ENCODE measurements at regions not wholly inside any gene's neighbourhood (a gene's known extent, or its start where the extent isn't known, plus 50 kb on each side); places are given as distances from the start of the nearest gene placed in this dataset.

- no peak overlapping the region for H3K4me3 ChIP-seq (ENCODE audit: low read length)
- H3K27me3 ChIP-seq (ENCODE audit: control insufficient read depth, insufficient read depth): no peaks in the 10 kb centered on the region
- WGBS: 88% methylated on average over 9 of the region's 9 CpGs
- no peak for DNase-seq
- peaks cover 4% of the 10 kb centered on the region for H3K4me1 ChIP-seq (ENCODE audit: control insufficient read depth, insufficient read depth, low read length)
- ATAC-seq: no peak
- no peaks in the 10 kb centered on the region for H3K9me3 ChIP-seq (ENCODE audit: control insufficient read depth, low read length)
- no peak overlapping the region for H3K27ac ChIP-seq (ENCODE audit: low read length)
- intact Hi-C loops (cut with DNase I): no loop called here
Observed at GRCh38 chr10:30117812-30118501, 58.6 kb upstream of the JCAD start.

GRCh38 chr10:30116041-30116491 lies 56.7 kb upstream of the JCAD start:
- Histone ChIP-seq H3K4me3 (ENCODE audit: low read length) (no peak overlapping the region), H3K27ac (ENCODE audit: low read length) (no peak overlapping the region), H3K27me3 (ENCODE audit: control insufficient read depth, insufficient read depth) (no peaks in the 10 kb centered on the region), H3K4me1 (ENCODE audit: control insufficient read depth, insufficient read depth, low read length) (peaks cover 4% of the 10 kb centered on the region), H3K9me3 (ENCODE audit: control insufficient read depth, low read length) (no peaks in the 10 kb centered on the region)
- WGBS: 53% methylated on average over 7 of the region's 7 CpGs
- no peak for ATAC-seq
- DNase-seq: peak in 2 of 3 donors; percentile 43 to 46
- intact Hi-C loops (cut with DNase I): no loop called here

GRCh38 chr10:30115626-30115940 lies 56.2 kb upstream of the JCAD start:
- Histone ChIP-seq H3K27ac (ENCODE audit: low read length) (no peak overlapping the region), H3K4me3 (ENCODE audit: low read length) (peak overlapping the region; percentile 69), H3K4me1 (ENCODE audit: control insufficient read depth, insufficient read depth, low read length) (peaks cover 4% of the 10 kb centered on the region), H3K27me3 (ENCODE audit: control insufficient read depth, insufficient read depth) (no peaks in the 10 kb centered on the region), H3K9me3 (ENCODE audit: control insufficient read depth, low read length) (no peaks in the 10 kb centered on the region)
- DNase-seq (no peak), ATAC-seq (peak in 1 of 2 donors; percentile 32)
- WGBS: 29% methylated on average over 6 of the region's 6 CpGs
- intact Hi-C loops (cut with DNase I): no loop called here

- Histone ChIP-seq H3K9me3 (ENCODE audit: control insufficient read depth, low read length) (no peaks in the 10 kb centered on the region), H3K4me3 (ENCODE audit: low read length) (peak overlapping the region; percentile 69), H3K27ac (ENCODE audit: low read length) (no peak overlapping the region), H3K4me1 (ENCODE audit: control insufficient read depth, insufficient read depth, low read length) (peaks cover 6% of the 10 kb centered on the region), H3K27me3 (ENCODE audit: control insufficient read depth, insufficient read depth) (no peaks in the 10 kb centered on the region)
- ATAC-seq (peak; percentile 52 to 59), DNase-seq (peak in 1 of 3 donors; percentile 61)
- intact Hi-C loops (cut with DNase I): no loop called here
- WGBS: 10% methylated on average over 13 of the region's 13 CpGs
Observed at GRCh38 chr10:30114881-30115625, 55.7 kb upstream of the JCAD start.

- H3K4me1 ChIP-seq (ENCODE audit: control insufficient read depth, insufficient read depth, low read length): peaks cover 6% of the 10 kb centered on the region
- H3K9me3 ChIP-seq (ENCODE audit: control insufficient read depth, low read length): no peaks in the 10 kb centered on the region
- ATAC-seq: no peak
- intact Hi-C loops (cut with DNase I): no loop called here
- DNase-seq: no peak
- 91% methylated on average over 1 of the region's 1 CpG for WGBS
- no peaks in the 10 kb centered on the region for H3K27me3 ChIP-seq (ENCODE audit: control insufficient read depth, insufficient read depth)
- no peak overlapping the region for H3K27ac ChIP-seq (ENCODE audit: low read length)
- no peak overlapping the region for H3K4me3 ChIP-seq (ENCODE audit: low read length)
Observed at GRCh38 chr10:30114401-30114800, 55.0 kb upstream of the JCAD start.

GRCh38 chr10:30111340-30112022 lies 52.1 kb upstream of the JCAD start:
- Histone ChIP-seq H3K27ac (ENCODE audit: low read length) (no peak overlapping the region), H3K4me1 (ENCODE audit: control insufficient read depth, insufficient read depth, low read length) (peaks cover 6% of the 10 kb centered on the region), H3K9me3 (ENCODE audit: control insufficient read depth, low read length) (no peaks in the 10 kb centered on the region), H3K4me3 (ENCODE audit: low read length) (no peak overlapping the region), H3K27me3 (ENCODE audit: control insufficient read depth, insufficient read depth) (no peaks in the 10 kb centered on the region)
- intact Hi-C loops (cut with DNase I): no loop called here
- peak in 1 of 2 donors; percentile 25 for ATAC-seq
- 54% methylated on average over 4 of the region's 4 CpGs for WGBS
- no peak for DNase-seq
